Endothelial cell of hepatic sinusoid (primary cell): ENCODE measurements at regions not wholly inside any gene's neighbourhood (a gene's known extent, or its start where the extent isn't known, plus 50 kb on each side); places are given as distances from the start of the nearest gene placed in this dataset.

ENCODE experiments used
- in situ Hi-C: cut with HindIII; loops from 2 replicates; pipeline ENCODE4 v1.10.0; 2017; ENCODE audit warnings: low sequenced_read_pairs

DNA sequence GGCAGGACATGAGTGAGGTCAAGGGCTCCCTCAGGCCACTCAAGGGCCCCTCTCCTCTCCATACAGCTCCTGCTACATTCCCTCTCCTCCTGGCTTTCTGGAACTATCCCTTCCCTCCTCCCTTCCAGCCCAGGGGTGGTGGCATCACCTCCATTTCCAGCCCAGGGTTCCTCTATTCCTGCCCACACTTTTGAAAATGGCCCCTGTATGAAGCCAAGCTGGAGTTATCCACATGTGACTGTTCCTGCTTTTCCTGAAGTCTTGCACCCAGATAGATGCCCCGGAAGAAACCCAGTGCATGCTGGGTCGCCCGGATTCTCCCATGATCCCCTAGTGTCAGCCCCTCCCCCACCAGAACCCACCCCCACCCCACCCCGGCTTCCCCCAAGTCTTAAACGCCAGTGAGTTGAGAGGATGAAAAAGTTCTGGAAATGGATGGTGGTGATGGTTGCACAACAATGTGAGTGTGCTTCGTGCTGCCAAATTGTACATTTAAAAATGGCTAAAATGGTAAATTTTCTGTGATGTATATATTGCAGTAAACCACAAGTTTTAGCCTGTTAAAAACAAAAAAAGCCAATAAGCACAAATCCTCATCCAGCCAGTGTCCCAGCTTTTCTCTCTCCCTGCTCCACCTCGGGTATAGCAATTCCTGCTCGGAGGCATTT lies 136.9 kb downstream of the SCARB1 start:
- in situ Hi-C loops: no loop called here

DNA sequence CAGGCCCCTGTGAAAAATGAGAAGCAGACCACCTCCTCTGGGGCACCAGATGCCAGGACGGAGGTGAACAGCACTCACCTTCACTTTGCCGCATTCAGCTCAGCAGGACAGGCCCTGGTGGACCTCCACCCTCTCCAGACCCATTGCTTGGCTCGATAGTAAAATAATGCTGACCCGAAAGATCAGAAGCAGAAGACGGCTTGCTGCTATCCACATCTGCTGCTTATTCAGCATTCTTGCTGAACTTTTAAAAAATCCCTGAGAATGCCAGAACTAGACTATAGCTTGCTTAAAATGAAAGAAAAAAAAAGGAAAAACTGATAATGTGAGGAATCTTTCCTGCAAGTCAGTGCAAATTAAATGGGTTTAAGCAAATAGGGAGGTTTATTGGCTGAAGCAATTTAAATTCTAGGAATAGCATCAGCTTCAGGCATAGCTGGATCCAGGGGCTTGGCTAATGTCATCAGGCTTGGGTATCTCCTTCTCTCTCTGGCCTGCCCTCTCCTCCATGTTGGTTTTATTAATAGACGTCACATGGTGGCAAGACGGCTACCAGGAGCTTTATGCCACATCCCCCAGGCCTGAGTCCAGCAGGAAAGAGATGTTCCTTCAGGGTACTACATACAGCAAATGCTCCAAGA lies 137.9 kb downstream of the SCARB1 start:
- in situ Hi-C loops: no loop called here

DNA sequence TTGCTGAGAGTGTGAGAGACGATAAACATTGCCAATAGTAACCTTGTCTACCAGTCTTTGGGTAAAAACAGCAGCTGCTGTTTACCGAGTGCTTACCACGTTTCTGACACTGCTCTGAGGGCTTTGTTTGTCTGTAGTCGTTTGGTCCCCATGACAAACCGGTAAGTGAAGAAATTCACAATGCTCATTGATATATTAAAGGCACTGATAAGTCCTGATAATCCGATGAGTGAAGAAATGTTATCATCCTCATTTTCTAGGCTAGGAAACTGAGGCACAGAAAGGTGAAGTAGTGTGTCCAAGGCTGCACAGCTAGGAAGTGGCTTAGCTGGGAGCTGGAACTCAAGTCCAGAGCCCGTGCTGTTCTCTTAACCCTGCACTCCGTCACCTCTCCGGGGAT lies 138.6 kb downstream of the SCARB1 start:
- in situ Hi-C loops: no loop called here

DNA sequence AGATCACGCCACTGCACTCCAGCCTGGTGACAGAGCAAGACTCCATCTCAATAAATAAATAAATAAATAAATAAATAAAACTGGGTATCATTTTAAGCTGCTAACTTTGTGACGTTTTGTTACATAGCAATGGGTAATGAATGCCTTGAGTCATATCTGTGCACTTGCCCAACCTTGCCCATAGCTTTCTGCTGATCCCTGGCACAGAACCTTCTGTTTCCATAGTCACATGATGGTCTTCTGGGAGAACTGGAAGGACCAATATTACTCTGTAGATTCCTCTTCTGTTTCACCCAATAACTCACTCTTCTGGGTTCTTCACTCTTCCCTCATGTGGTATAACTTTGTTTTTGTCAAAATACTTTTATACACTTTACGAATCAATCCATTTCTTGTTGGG lies 140.8 kb downstream of the SCARB1 start:
- in situ Hi-C loops: no loop called here

DNA sequence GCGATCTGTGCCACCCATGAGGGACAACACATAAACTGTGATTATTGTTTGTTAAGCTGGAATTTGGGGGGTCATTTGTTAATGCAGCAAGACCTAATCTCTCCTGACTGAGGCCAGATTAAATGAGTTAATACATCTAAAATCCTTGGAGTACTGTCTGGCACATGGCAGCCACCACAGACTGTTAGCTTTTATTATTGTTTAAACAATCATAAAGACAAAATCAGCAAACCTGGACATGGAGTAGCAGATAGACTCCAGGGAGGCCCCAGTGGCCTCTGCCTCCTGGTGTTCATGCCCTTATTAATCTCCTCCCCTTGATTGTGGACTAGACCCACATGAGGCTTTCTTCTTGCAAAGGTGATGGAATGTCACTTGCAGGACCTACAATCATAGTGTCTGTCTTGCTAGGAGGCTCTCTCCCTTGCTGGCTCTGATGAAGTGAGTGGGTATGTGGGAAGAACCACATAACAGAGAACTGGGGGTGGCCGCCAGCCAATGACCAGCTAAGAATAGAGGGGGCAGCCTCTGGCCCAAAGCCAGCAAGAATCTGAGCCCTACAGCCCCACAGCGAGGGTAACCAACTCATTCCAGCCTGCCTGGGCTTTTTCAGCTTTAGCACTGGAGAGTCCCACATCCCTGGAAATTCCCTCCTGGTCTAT lies 142.0 kb downstream of the SCARB1 start:
- in situ Hi-C loops: no loop called here

DNA sequence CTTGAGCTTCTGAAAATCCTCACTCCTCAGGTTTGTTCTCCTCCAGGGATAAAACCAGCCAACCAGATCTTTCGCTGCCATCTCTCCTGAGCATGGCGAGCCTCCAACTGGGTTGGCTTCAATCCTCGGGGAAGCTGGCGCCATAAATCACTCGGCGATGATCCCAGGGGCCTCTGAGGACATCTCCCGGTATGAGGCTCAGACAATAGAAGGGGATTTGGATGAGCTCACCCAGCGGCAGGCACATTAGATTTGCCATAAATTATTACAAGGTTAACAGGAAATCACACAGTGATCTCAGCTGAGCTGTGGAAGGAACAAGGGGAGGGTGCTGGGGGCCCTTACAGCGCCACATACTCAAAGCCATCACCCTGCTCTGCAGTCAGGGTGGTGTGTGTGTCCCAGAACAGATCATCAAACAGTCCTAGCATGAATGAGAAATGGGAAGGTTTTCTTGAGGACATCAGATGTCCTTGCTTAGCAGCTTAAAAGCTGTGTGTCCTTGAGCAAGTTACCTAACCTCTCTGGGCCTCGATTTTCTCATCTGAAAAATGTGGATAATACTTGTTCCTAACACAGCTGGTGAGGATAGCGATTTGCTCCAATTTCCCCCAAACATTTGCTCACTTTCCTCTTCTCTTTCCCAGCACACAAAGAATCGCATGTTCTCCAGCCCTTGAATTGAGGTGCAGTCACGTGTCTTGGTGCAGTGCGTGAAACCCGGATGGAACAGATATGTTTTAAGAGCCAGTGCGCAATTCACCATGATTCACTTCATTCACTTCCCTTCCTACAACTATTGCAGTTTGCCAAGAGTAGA lies 142.8 kb downstream of the SCARB1 start:
- in situ Hi-C loops: no loop called here

DNA sequence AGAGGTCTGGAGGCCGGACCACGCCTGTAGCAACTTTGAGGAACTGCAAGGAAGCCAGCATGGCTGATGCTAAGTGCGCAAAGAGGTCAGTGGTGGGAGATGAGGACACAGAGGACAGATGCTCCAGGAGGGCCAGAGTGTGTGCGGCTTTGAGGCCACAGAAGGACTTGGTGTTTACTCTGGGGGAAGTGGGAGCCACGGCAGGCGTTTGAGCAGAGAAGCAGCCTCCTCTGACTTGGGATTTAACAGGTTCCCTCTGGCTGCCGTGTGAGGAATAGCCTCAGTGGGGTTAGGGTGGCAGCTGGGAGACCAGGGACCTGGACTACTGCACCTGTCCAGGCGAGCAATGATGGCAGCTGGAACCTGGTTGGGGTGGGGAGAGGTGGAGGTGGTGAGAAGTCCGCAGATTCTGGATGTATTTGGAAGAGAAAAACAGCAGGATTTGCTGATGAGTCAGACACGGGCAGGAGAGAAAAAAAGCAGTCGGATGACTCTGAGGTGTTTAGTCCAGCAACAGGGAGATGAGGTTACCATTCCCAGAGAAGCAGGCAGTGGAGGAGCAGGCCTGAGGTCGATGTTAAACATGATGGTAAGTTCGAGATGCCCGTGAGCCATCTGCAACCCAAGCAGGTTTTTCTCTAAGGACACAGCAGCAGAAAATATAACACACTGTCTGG lies 143.5 kb downstream of the SCARB1 start:
- in situ Hi-C loops: no loop called here

DNA sequence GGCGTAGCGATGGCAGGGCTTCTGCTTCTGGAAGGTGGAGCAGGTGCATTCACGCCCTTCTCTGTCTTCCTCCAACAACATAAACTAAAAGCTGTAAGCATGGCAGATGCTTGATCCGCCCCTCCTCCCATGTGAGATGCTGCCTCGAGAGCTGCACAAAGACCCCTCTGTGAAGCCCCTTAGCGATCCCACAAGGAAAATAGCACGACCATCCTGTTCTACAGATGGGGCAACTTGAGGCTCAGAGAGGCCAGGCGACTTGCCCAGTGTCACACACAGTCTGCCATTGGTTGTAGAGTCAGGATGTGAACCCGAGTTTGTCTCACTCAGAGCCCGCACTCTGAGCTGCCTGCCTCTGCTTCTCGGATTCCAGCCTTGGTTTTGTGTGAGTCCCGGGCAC lies 144.4 kb downstream of the SCARB1 start:
- in situ Hi-C loops: no loop called here

DNA sequence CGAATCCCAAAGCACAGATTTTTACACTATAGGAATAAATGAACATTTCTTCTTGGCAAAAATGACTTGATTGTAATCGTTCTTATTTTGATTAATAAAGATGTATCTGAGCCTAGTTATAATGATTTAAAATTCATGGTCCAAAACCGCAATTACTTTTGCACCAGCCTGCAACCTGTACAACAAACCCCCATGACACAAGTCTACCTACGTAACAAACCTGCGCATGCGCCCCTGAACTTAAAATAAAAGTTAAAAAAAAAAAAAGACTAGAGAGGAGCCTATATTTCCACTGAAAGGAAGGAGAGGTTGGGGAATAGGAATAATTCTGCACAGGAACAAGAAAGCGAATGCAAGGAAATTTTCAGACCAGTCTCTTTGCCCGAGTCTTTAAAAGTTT lies 145.2 kb downstream of the SCARB1 start:
- in situ Hi-C loops: no loop called here

DNA sequence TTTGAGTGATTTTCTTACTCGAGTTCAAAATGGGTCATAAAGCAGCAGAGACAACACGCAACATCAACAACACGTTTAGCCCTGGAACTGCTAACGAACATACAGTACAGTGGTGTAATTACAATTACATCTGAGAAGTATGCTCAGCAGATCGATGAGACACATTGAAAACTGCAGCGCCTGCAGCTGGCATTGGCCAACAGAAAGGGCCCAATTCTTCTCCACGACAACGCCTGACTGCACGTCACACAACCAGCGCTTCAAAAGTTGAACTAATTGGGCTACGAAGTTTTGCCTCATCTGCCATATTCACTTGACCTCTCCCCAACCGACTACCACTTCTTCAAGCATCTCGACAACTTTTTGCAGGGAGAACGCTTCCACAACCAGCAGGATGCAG lies 145.6 kb downstream of the SCARB1 start:
- in situ Hi-C loops: no loop called here

DNA sequence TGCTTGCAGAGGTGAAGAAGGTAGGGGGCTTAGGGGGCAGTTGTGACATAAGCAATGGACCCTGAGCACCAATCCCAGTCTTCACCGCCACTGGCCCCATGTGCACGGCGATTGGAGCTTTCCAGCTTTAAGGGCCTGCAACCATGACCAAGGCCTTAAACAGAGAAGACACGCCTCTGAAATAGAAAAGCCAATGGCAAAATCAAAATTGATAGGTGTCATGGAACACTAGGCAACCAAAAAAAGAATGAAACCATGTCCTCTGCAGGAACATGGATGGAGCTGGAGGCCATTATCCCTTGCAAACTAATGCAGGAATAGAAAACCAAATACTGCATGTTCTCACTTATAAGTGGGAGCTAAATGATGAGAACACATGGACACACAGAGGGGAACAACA lies 146.3 kb downstream of the SCARB1 start:
- in situ Hi-C loops: no loop called here

DNA sequence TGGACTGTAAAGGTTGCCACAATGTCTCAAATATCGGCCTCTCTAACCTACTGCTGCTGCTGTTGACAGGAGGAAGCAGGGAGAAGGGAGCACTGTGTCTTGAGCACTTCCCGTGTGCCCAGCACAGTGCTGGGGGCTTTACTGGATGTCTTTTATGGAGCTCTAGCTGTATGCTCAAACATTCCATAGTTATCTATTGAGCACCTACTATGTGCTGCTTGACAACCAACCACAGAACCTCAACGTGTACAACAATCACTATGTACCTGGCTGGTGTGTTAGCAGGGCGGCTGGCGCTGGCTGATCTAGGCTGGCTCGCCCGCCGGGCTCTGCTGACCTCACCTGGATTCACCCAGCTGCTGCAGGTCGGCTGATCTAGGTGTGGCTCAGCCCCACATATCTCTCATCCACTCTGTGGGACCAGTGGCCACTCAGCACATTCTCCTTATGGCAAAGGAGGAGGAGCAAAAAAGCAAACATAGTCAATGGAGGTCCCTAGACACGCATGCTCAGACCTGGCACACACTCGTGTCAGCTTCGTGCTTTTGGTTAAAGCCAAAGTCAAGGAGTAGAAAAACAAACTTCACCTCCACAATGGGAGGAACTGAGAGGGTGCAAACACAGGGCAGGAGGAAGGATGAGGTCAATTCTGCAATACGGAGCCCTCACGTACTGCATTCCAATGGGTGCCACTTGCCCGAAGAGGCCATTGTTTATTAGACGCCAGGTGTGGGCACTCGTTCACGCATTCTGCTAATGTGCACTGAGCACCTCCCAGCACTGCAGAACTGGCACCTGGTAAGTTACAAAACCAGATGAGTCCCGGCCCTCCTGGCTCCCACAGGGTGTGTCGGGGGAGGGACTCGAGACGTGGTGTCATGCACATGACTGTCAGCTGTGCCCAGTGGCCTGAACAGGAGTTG lies 147.2 kb downstream of the SCARB1 start:
- in situ Hi-C loops: no loop called here

DNA sequence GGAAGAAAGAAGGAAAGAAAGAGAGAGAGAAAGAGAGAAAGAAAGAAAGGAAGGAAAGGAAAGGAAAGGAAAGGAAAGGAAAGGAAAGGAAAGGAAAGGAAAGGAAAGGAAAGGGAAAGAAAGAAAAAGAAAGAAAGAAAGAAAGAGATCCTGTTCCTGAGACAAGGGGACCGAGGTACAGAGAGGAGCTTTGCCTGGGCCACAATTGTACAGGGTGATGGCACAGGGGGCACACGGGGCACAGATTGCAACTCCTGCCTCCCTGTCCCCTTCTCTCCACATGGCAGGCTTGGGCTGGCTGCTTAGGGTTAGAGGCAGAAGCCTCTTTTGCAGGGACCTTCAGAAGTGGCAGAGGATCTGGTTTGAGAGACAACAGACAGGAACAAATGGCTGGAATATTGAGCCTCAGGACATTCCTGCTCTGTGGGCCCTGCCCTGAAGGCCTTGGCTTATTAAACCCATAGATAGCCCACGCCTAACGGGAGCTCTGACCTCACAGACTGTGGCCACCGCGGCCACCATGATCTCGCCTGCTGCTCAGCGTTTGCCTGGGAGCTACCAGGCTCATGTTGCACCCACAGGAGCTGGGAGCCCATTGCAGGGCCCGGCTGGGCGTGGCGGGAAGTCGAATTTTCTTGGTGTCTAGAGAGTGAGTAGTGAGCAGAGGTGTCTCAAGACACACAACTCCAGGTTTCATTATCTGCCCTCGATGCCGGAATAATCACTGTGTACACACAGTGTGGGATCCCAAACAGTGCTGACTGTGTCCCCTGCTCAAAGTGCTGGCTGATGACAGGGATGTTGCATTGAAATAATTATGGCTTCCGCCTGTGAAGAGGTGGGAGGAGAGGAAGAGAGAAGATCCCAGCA lies 147.9 kb upstream of the NCOR2 start:
- in situ Hi-C loops: no loop called here

DNA sequence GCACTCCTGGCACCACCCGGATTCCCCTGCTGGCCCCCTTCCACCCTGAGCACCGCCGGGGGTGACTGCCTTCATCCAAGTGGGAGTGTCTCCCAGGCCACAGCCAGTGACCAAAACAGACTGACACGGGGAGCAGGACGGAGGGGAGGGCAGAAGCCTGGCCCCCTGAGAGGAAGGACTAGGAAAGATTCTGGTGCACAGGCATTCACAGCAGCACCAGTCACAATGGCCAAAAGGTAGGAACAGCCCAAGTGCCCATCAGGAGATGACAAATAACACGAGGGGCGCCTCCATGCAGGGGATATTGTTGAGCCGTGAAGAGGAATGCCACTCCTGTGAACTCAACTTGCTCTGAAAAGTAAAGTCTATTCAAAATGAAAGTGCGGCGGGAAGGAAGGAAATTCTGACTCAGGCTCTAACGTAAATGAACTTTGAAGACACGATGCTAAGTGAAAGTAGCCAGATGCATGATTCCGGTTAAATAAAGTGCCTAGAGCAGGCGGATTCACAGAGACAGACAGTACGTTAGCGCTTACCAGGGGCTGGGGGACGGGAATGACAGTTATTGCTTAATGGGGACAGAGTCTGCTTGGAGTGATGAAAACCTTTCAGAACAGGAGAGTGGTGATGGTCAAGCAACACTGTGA lies 146.1 kb upstream of the NCOR2 start:
- in situ Hi-C loops: no loop called here

DNA sequence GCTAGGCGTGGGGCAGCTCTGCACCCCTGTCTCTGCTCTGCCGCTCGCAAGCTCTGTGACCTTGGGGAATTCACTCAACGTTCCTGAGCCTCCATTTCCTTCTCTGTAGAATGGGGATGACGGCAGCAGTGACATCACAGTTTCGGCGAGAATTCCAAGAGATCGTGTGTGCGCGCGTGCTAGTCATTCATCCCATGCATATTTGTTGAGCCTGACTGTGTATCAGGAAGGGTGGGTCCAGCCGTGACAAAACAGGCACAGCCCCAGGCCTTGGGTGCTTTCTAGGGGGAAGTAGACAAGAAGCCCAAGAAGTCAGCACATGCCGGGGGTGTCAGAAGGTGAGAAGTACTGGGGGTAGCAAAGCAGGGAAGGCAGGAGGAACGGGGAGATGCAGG lies 145.6 kb upstream of the NCOR2 start:
- in situ Hi-C loops: no loop called here

DNA sequence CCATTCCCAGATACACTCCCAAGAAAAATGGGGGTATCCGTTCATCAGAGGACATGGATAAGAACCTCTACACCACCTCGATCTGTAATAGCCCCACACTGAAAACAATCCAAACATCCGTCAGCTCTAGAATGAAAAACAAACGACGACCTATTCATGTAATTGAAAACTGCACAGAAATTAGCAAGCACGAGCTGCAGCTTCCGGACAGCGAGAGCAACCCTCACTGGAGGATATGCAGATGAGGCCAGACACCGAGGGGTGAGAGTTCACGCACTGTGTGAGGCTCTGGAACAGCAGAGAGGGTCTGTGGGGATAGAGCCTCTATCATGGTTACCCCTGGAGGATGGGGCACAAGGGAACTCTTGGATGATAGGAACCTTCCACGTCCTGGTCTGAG lies 143.9 kb upstream of the NCOR2 start:
- in situ Hi-C loops: no loop called here

DNA sequence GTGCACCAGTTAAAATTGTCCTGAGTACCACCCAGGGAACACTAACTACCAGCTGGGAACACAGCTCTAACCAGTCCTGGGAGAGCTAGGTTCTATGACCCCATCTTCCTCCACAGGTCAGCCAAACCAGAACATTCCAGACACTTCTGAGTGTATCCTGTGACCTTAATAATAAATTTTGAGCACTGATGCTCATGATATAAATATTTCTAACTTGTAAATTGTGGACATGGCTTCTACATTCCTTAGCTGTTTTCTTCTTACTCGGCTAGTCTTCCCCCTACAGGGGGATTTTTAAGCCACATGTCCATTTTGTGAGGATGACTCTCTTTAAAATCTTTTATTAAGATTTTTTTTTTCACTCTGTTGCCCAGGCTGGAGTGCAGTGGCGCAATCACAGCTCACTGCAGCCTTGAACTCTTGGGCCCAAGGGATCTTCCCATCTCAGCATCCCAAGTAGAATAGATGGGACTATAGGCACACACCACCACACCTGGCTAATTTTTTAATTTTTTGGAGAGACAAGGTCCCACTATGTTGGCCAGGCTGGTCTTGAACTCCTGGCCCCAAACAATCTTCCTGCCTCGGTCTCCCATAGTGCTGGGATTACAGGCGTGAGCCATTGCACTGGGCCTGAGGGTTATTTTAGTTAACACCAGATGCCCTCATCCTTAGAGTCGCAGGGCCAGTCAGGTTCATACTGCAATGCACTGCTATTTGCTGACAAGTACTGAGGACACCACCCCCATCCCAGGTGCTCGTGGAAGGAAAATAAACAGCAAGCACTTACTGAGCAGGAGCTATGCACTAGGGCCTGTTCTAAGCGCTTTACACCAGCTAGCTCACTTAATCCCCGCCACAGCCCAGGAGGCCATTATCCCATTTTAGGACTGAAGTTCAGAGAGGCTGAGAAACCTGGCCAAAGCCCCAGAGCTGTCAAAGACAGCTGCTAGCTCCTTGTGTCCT lies 142.6 kb upstream of the NCOR2 start:
- in situ Hi-C loops: no loop called here
